Astrocyte (in vitro differentiated cells and primary cell): ENCODE measurements at regions not wholly inside any gene's neighbourhood (a gene's known extent, or its start where the extent isn't known, plus 50 kb on each side); places are given as distances from the start of the nearest gene placed in this dataset.

Source experiments
- DNase-seq: peaks from one replicate; pipeline ENCODE4 v3.0.0-alpha.2; 2010; ENCODE audit warnings: low read depth
- FAIRE-seq: peaks from 2 replicates; lab custom pipeline; 2011; peaks lifted over from hg19 to GRCh38; lab: Jason Lieb, UNC
- H2AFZ ChIP-seq: 2 replicates; pipeline ENCODE4 v1.6.0; 2012; ENCODE audit warnings: low read depth, low read length, inconsistent platforms
- H3K27ac ChIP-seq: 2 replicates; pipeline ENCODE4 v1.5.1; 2011; ENCODE audit warnings: low read depth, low read length, inconsistent platforms
- H3K27me3 ChIP-seq: 2 replicates; pipeline ENCODE4 v1.6.0; 2011; ENCODE audit warnings: low read length, inconsistent platforms; ENCODE audit not compliant: insufficient read depth
- H3K36me3 ChIP-seq: 2 replicates; pipeline ENCODE4 v1.5.1; 2011; ENCODE audit warnings: low read length, inconsistent platforms; ENCODE audit not compliant: insufficient read depth
- H3K4me1 ChIP-seq: 2 replicates; pipeline ENCODE4 v1.5.1; 2011; ENCODE audit warnings: low read length, inconsistent platforms; ENCODE audit not compliant: insufficient read depth
- H3K4me2 ChIP-seq: 2 replicates; pipeline ENCODE4 v1.6.0; 2012; ENCODE audit warnings: low read length, inconsistent platforms
- H3K4me3 ChIP-seq: 2 replicates; pipeline ENCODE4 v1.5.1; 2011; ENCODE audit warnings: low read depth, mild to moderate bottlenecking, low read length, inconsistent platforms; ENCODE audit not compliant: insufficient read depth
- H3K79me2 ChIP-seq: 2 replicates; pipeline ENCODE4 v1.6.0; 2012; ENCODE audit warnings: mild to moderate bottlenecking, low read length, inconsistent platforms; ENCODE audit not compliant: insufficient read depth
- H3K9ac ChIP-seq: 2 replicates; pipeline ENCODE4 v1.6.0; 2012; ENCODE audit warnings: mild to moderate bottlenecking, low read length, inconsistent platforms
- H3K9me3 ChIP-seq: 2 replicates; pipeline ENCODE4 v1.5.1; 2012; ENCODE audit warnings: low read depth, mild to moderate bottlenecking, low read length, inconsistent platforms; ENCODE audit not compliant: insufficient read depth
- H4K20me1 ChIP-seq: 2 replicates; pipeline ENCODE4 v1.6.0; 2012; ENCODE audit warnings: low read length, inconsistent platforms; ENCODE audit not compliant: insufficient read depth
- H3K27ac Mint-ChIP-seq: one replicate; pipeline ENCODE4 v1.8.0; 2021; ENCODE audit warnings: mild to moderate bottlenecking, mixed read lengths; ENCODE audit not compliant: unreplicated experiment
- H3K27me3 Mint-ChIP-seq: one replicate; pipeline ENCODE4 v1.8.0; 2021; ENCODE audit warnings: low read depth, mixed read lengths; ENCODE audit not compliant: unreplicated experiment
- H3K36me3 Mint-ChIP-seq: one replicate; pipeline ENCODE4 v1.8.0; 2021; ENCODE audit warnings: low read depth, mixed read lengths; ENCODE audit not compliant: unreplicated experiment
- H3K4me1 Mint-ChIP-seq: one replicate; pipeline ENCODE4 v1.8.0; 2021; ENCODE audit warnings: low read depth, mixed read lengths; ENCODE audit not compliant: unreplicated experiment
- H3K4me3 Mint-ChIP-seq: one replicate; pipeline ENCODE4 v1.8.0; 2021; ENCODE audit warnings: mild to moderate bottlenecking, moderate library complexity, mixed read lengths; ENCODE audit not compliant: unreplicated experiment
- H3K9me3 Mint-ChIP-seq: one replicate; pipeline ENCODE4 v1.8.0; 2021; ENCODE audit warnings: mild to moderate bottlenecking, mixed read lengths; ENCODE audit not compliant: unreplicated experiment
- EZH2 ChIP-seq: IDR thresholded peaks from 2 replicates; pipeline ENCODE4 v1.6.1; 2012; ENCODE audit warnings: mild to moderate bottlenecking, low read length, inconsistent platforms; ENCODE audit not compliant: insufficient read depth
- TF ChIP-seq, protein P1 (sequence below): IDR thresholded peaks from 2 replicates; pipeline ENCODE4 v1.5.1; 2011; ENCODE audit warnings: low read depth, mild to moderate bottlenecking, inconsistent platforms, low read length, moderate library complexity; ENCODE audit not compliant: insufficient read depth

DNA sequence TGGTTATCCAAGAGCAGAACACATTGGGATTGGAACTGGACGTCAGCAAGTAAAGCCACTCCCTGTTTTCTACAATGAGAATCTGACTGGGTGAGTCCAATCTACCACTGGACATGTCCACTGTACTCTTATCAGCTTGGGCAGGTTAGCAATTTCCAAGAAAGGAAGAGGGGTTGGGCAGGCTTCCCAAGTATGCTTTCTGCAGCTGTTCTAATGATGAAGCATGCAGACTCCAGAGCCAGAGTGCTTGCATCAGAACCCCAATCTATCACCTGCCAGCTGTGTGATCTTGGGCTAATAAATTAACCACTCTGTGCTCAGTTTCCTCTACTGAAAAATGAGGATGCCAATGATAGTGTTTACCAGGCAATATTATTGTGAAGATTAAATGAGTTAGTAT lies 92.0 kb downstream of the EMP1 start:
- TF ChIP-seq, protein P1, sequence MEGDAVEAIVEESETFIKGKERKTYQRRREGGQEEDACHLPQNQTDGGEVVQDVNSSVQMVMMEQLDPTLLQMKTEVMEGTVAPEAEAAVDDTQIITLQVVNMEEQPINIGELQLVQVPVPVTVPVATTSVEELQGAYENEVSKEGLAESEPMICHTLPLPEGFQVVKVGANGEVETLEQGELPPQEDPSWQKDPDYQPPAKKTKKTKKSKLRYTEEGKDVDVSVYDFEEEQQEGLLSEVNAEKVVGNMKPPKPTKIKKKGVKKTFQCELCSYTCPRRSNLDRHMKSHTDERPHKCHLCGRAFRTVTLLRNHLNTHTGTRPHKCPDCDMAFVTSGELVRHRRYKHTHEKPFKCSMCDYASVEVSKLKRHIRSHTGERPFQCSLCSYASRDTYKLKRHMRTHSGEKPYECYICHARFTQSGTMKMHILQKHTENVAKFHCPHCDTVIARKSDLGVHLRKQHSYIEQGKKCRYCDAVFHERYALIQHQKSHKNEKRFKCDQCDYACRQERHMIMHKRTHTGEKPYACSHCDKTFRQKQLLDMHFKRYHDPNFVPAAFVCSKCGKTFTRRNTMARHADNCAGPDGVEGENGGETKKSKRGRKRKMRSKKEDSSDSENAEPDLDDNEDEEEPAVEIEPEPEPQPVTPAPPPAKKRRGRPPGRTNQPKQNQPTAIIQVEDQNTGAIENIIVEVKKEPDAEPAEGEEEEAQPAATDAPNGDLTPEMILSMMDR = no peak
- TF ChIP-seq EZH2 = no peak
- peaks cover 5% of the 10 kb centered on the region for H3K27me3 Mint-ChIP-seq
- no peaks in the 10 kb centered on the region for H3K79me2 ChIP-seq
- no peaks in the 10 kb centered on the region for H3K27me3 ChIP-seq
- H3K27ac Mint-ChIP-seq = no peak overlapping the region
- DNase-seq (peak; percentile 16), FAIRE-seq (no peak)
- H3K4me3 ChIP-seq = no peak overlapping the region
- H3K9me3 ChIP-seq = no peaks in the 10 kb centered on the region
- peaks cover 3% of the 10 kb centered on the region for H3K36me3 Mint-ChIP-seq
- peaks cover 9% of the 10 kb centered on the region for H3K4me1 Mint-ChIP-seq
- H3K9ac ChIP-seq = no peak overlapping the region
- H3K9me3 Mint-ChIP-seq = no peaks in the 10 kb centered on the region
- H3K27ac ChIP-seq = no peak overlapping the region
- no peak overlapping the region for H3K4me2 ChIP-seq
- no peaks in the 10 kb centered on the region for H3K4me1 ChIP-seq
- no peak overlapping the region for H3K4me3 Mint-ChIP-seq
- H2AFZ ChIP-seq = no peak overlapping the region
- H3K36me3 ChIP-seq = no peaks in the 10 kb centered on the region
- no peaks in the 10 kb centered on the region for H4K20me1 ChIP-seq

DNA sequence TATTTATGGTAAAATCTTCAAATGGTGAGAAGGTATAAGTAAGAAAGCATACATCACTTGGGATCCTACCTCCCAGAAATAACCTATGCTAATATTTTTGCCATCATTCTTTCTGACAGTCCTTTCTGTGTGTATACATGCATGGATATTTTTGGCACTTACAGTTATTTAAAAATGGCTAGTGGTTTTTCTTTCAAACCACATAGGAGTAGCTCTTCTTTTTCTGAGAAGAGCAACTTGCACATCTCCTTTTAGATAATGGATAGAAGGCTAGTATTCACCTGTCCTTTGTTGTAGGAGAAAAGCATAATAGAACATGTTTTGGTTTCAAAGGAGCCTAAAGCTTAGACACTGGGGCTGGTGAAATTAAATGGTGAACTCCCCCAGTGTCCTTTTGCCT lies 87.3 kb downstream of the EMP1 start:
- no peaks in the 10 kb centered on the region for H3K9me3 Mint-ChIP-seq
- TF ChIP-seq EZH2 = no peak
- TF ChIP-seq, protein P1 = no peak
- no peaks in the 10 kb centered on the region for H3K27me3 Mint-ChIP-seq
- H3K4me1 Mint-ChIP-seq = no peaks in the 10 kb centered on the region
- no peak overlapping the region for H2AFZ ChIP-seq
- no peaks in the 10 kb centered on the region for H3K79me2 ChIP-seq
- DNase-seq (no peak), FAIRE-seq (no peak)
- H3K4me2 ChIP-seq = no peak overlapping the region
- no peak overlapping the region for H3K9ac ChIP-seq
- H3K27ac Mint-ChIP-seq = no peak overlapping the region
- no peak overlapping the region for H3K4me3 Mint-ChIP-seq
- H3K4me1 ChIP-seq = no peaks in the 10 kb centered on the region
- no peaks in the 10 kb centered on the region for H3K9me3 ChIP-seq
- no peaks in the 10 kb centered on the region for H3K36me3 Mint-ChIP-seq
- no peaks in the 10 kb centered on the region for H4K20me1 ChIP-seq
- peaks cover 6% of the 10 kb centered on the region for H3K27me3 ChIP-seq
- H3K4me3 ChIP-seq = no peak overlapping the region
- no peak overlapping the region for H3K27ac ChIP-seq
- H3K36me3 ChIP-seq = no peaks in the 10 kb centered on the region

DNA sequence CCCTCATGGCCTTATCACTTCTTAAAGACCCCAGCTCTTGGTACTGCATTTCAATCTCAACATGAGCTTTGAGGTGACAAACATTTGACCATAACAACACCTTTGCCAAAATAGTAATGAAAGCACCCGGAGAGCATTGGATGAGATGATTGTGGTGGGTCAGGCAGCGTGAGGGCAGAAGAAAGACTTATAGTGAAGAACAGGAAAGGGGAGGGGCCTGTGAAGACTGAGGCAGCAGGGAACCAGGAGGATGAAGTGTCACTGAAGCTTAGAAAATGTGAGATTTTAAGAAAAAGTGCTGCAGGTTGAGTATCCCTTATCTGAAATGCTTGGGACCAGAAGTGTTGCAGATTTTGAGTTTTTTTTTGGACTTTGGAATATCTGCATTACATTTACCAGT lies 86.3 kb downstream of the EMP1 start:
- FAIRE-seq = no peak
- TF ChIP-seq, protein P1 = no peak
- TF ChIP-seq EZH2 = no peak
- Histone ChIP-seq H3K4me3 (no peak overlapping the region), H3K27me3 (peaks cover 6% of the 10 kb centered on the region), H2AFZ (no peak overlapping the region), H3K27ac (no peak overlapping the region), H3K4me2 (no peak overlapping the region), H3K36me3 (no peaks in the 10 kb centered on the region), H3K9me3 (no peaks in the 10 kb centered on the region), H4K20me1 (no peaks in the 10 kb centered on the region), H3K9ac (no peak overlapping the region), H3K4me1 (no peaks in the 10 kb centered on the region), H3K79me2 (no peaks in the 10 kb centered on the region)
- no peaks in the 10 kb centered on the region for H3K9me3 Mint-ChIP-seq
- DNase-seq = no peak
- no peaks in the 10 kb centered on the region for H3K36me3 Mint-ChIP-seq
- H3K4me3 Mint-ChIP-seq = no peak overlapping the region
- H3K4me1 Mint-ChIP-seq = no peaks in the 10 kb centered on the region
- H3K27me3 Mint-ChIP-seq = no peaks in the 10 kb centered on the region
- H3K27ac Mint-ChIP-seq = no peak overlapping the region
